A549 (cell line): ENCODE measurements at regions not wholly inside any gene's neighbourhood (a gene's known extent, or its start where the extent isn't known, plus 50 kb on each side); places are given as distances from the start of the nearest gene placed in this dataset.

Experiments
- ATAC-seq, 2 experiments: fragments of 200-7000 bp in 1 of 2; fragments of >200 bp in 1 of 2; cut with Nextera tagmentation in 1 of 2; cut with Tn5 transposase in 1 of 2; 3 replicates each; pipeline versions ENCODE4 v1.8.0 to v1.9.1; 2018 to 2020; ENCODE audit warnings: mild to moderate bottlenecking in 1 of 2, moderate library complexity in 1 of 2
- CTCF ChIA-PET: fragments of 300-600 bp; sonication (Branson Sonifier 250); formaldehyde crosslinking; extraction: SDS; loops from one replicate; lab custom pipeline; 2021; ENCODE audit warnings: antibody characterized with exemption, inconsistent platforms; lab: Yijun Ruan, JAX
- POLR2A ChIA-PET: fragments of 350-600 bp; formaldehyde crosslinking; extraction: SDS; loops from one replicate; lab custom pipeline; 2021; ENCODE audit warnings: antibody characterized with exemption, inconsistent platforms; lab: Yijun Ruan, JAX
- DNase-seq, 2 experiments: peaks; one replicate each; pipeline versions ENCODE4 v3.0.0 to v3.0.0-alpha.2; 2011 to 2016; ENCODE audit warnings: low read depth in 1 of 2, low spot score in 1 of 2
- FAIRE-seq: peaks from 2 replicates; lab custom pipeline; 2011; peaks lifted over from hg19 to GRCh38; lab: Jason Lieb, UNC
- H3K27ac ChIP-seq, 2 experiments: fragments of >200 bp; sonication (Bioruptor Twin); formaldehyde crosslinking; 3 replicates each; pipeline ENCODE4 v1.5.1; 2016 to 2017
- H3K4me1 ChIP-seq: fragments of >200 bp; sonication (Bioruptor Twin); formaldehyde crosslinking; 3 replicates; pipeline ENCODE4 v1.6.1; 2016
- H3K4me2 ChIP-seq: fragments of >200 bp; sonication (Bioruptor Twin); formaldehyde crosslinking; 3 replicates; pipeline ENCODE4 v1.6.1; 2016
- H3K4me3 ChIP-seq: fragments of >200 bp; sonication (Bioruptor Twin); formaldehyde crosslinking; 3 replicates; pipeline ENCODE4 v1.5.1; 2016
- H3K9me3 ChIP-seq: fragments of >200 bp; sonication (Bioruptor Twin); formaldehyde crosslinking; 3 replicates; pipeline ENCODE4 v1.6.1; 2016
- ATOH8 ChIP-seq: fragments of 250-450 bp; sonication (Bioruptor Pico); IDR thresholded peaks from 2 replicates; pipeline ENCODE4 v1.5.0; 2020; ENCODE audit warnings: low read depth, mild to moderate bottlenecking, moderate library complexity
- BHLHE40 ChIP-seq: IDR thresholded peaks from 2 replicates; pipeline ENCODE4 v1.6.1; 2012; ENCODE audit warnings: low read depth, low read length, inconsistent platforms
- CEBPB ChIP-seq, 2 experiments: fragments of >200 bp in 1 of 2; sonication (Bioruptor Twin) in 1 of 2; formaldehyde crosslinking in 1 of 2; IDR thresholded peaks; 2 replicates each; pipeline ENCODE4 v1.6.1; 2012 to 2016
- CHD2 ChIP-seq: fragments of 150-350 bp; IDR thresholded peaks from 2 replicates; pipeline ENCODE4 v1.6.1; 2014; ENCODE audit warnings: low read length; ENCODE audit not compliant: partially characterized antibody
- CHD4 ChIP-seq: fragments of 200-600 bp; sonication (generic); IDR thresholded peaks from 2 replicates; pipeline ENCODE4 v1.6.1; 2016; ENCODE audit warnings: antibody characterized with exemption, mild to moderate bottlenecking, borderline replicate concordance
- E2F6 ChIP-seq: IDR thresholded peaks from 2 replicates; pipeline ENCODE4 v1.6.1; 2012; ENCODE audit warnings: low read depth, borderline replicate concordance
- EHMT2 ChIP-seq: fragments of 200-600 bp; sonication (generic); IDR thresholded peaks from 2 replicates; pipeline ENCODE4 v1.6.1; 2016; ENCODE audit warnings: antibody characterized with exemption, low read depth, mild to moderate bottlenecking, moderate library complexity
- EP300 ChIP-seq, 2 experiments: fragments of >200 bp; sonication (Bioruptor Twin); formaldehyde crosslinking; IDR thresholded peaks; 2 replicates in 1 of 2; 3 replicates in 1 of 2; pipeline ENCODE4 v1.6.1; 2016 to 2017
- FOSB ChIP-seq: fragments of 250-450 bp; sonication (Bioruptor Pico); IDR thresholded peaks from 2 replicates; pipeline ENCODE4 v1.5.0; 2020; ENCODE audit warnings: mild to moderate bottlenecking, moderate library complexity
- GATA3 ChIP-seq: IDR thresholded peaks from 2 replicates; pipeline ENCODE4 v1.6.1; 2012; ENCODE audit warnings: borderline replicate concordance
- HDAC2 ChIP-seq: fragments of 200-600 bp; sonication (generic); IDR thresholded peaks from 2 replicates; pipeline ENCODE4 v1.6.1; 2016
- HES2 ChIP-seq: fragments of >200 bp; sonication (Bioruptor Twin); formaldehyde crosslinking; IDR thresholded peaks from 2 replicates; pipeline ENCODE4 v1.6.1; 2016
- HEYL ChIP-seq: fragments of 250-450 bp; sonication (Bioruptor Pico); IDR thresholded peaks from 2 replicates; pipeline ENCODE4 v1.8.0; 2021; ENCODE audit warnings: mild to moderate bottlenecking, moderate library complexity
- JUN ChIP-seq, 2 experiments: fragments of >200 bp; sonication (Bioruptor Twin); formaldehyde crosslinking; IDR thresholded peaks; 2 replicates in 1 of 2; 3 replicates in 1 of 2; pipeline ENCODE4 v1.6.1; 2016 to 2017
- KDM5A ChIP-seq: fragments of 200-600 bp; sonication (generic); IDR thresholded peaks from 2 replicates; pipeline ENCODE4 v1.6.1; 2016; ENCODE audit warnings: antibody characterized with exemption, mild to moderate bottlenecking
- MAFK ChIP-seq: fragments of 450-650 bp; IDR thresholded peaks from 2 replicates; pipeline ENCODE4 v1.6.1; 2014; ENCODE audit not compliant: partially characterized antibody
- POLR2A ChIP-seq: IDR thresholded peaks from 2 replicates; pipeline ENCODE4 v1.6.1; 2012; ENCODE audit warnings: mild to moderate bottlenecking, low read length
- POLR2AphosphoS2 ChIP-seq: conservative IDR thresholded peaks from 2 replicates; pipeline ENCODE4 v1.6.1; 2012; ENCODE audit warnings: low read length, improper control_type of control experiment, inconsistent platforms
- RAD21 ChIP-seq, 2 experiments: fragments of >200 bp in 1 of 2; sonication (Bioruptor Twin) in 1 of 2; formaldehyde crosslinking in 1 of 2; IDR thresholded peaks in 1 of 2; conservative IDR thresholded peaks in 1 of 2; 2 replicates in 1 of 2; 3 replicates in 1 of 2; pipeline ENCODE4 v1.6.1; 2012 to 2018; ENCODE audit warnings: inconsistent platforms in 1 of 2
- RCOR1 ChIP-seq: fragments of 150-350 bp; IDR thresholded peaks from 2 replicates; pipeline ENCODE4 v1.6.1; 2014; ENCODE audit warnings: antibody characterized with exemption, low read length, low read depth
- SMC3 ChIP-seq: fragments of >200 bp; sonication (Bioruptor Twin); formaldehyde crosslinking; IDR thresholded peaks from 3 replicates; pipeline ENCODE4 v1.6.1; 2018; ENCODE audit warnings: inconsistent platforms
- TP53 ChIP-seq: fragments of 250-450 bp; sonication (Bioruptor Pico); IDR thresholded peaks from 2 replicates; pipeline ENCODE4 v1.5.0; 2021; ENCODE audit warnings: mild to moderate bottlenecking, moderate library complexity
- ZC3H11A ChIP-seq: fragments of 450-650 bp; IDR thresholded peaks from 2 replicates; pipeline ENCODE4 v1.6.1; 2014; ENCODE audit warnings: antibody characterized with exemption, mild to moderate bottlenecking
- ZSCAN20 ChIP-seq: fragments of 250-450 bp; sonication (Bioruptor Pico); IDR thresholded peaks from 2 replicates; pipeline ENCODE4 v1.8.0; 2022; ENCODE audit warnings: mild to moderate bottlenecking, moderate library complexity
- WGBS: methylation state at CpG from one replicate; pipeline ENCODE4 v1.1.6; 2017; ENCODE audit errors: missing lambda C conversion rate; 5-methylcytosine and 5-hydroxymethylcytosine counted together
- TF ChIP-seq, protein P1 (sequence below): fragments of 450-650 bp; IDR thresholded peaks from 2 replicates; pipeline ENCODE4 v1.6.1; 2014; ENCODE audit warnings: antibody characterized with exemption
- TF ChIP-seq, protein P2 (sequence below): IDR thresholded peaks from 2 replicates; pipeline ENCODE4 v1.6.1; 2012
- TF ChIP-seq, protein P3 (sequence below): fragments of 150-350 bp; IDR thresholded peaks from 2 replicates; pipeline ENCODE4 v1.6.1; 2014; ENCODE audit warnings: low read depth, mild to moderate bottlenecking, low read length

DNA sequence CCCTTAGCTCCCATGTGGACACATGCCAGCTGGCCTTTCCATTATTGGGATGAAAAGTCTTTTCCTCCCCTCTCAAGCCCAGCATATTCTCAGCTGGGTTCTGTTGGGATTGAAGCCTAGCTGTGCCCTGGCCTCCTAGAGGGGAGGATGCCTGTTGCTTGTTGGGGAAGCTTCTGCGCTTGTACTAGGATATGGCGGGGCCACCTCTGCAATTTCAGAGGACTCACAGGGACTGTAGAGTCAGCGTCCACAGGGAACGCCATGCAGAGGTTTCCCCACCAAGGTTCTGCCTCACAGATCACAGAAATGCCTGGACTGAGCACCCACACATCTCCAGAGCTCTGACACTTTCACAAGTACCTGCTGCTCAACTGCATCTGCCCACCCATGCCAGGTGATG lies 288.7 kb upstream of the FOXQ1 start:
- H3K27ac ChIP-seq = no peak overlapping the region

DNA sequence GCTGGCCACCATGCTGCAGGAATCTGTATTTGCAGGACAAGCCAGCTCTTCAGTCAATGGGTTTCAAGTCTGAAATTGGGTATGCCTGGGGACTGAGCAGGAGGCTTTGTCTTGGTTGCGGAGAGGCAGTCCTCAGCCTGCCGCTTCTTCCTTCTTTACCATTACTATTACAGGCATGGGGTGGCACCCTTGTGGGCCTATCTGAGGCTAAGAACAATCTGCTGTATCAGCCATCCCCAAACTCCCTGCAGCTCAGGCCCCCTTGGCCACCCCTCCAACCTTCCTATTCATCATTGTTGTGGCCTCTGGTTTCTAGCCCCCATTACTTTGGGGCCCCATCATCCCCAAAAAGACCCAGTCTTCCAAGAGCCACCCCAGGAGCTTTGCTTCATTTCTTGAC lies 289.2 kb upstream of the FOXQ1 start:
- no peak for TF ChIP-seq BHLHE40
- TF ChIP-seq, protein P1, sequence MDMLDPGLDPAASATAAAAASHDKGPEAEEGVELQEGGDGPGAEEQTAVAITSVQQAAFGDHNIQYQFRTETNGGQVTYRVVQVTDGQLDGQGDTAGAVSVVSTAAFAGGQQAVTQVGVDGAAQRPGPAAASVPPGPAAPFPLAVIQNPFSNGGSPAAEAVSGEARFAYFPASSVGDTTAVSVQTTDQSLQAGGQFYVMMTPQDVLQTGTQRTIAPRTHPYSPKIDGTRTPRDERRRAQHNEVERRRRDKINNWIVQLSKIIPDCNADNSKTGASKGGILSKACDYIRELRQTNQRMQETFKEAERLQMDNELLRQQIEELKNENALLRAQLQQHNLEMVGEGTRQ = no peak
- TF ChIP-seq ZC3H11A = no peak
- TF ChIP-seq, protein P2, sequence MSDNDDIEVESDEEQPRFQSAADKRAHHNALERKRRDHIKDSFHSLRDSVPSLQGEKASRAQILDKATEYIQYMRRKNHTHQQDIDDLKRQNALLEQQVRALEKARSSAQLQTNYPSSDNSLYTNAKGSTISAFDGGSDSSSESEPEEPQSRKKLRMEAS = no peak
- no peak for TF ChIP-seq EP300 (IDR thresholded peaks at IDR 0.05)
- TF ChIP-seq, all 56 proteins: peak for 0
- Histone ChIP-seq H3K4me1 (peaks cover 28% of the 10 kb centered on the region), H3K4me2 (no peak overlapping the region), H3K27ac (no peak overlapping the region), H3K9me3 (no peaks in the 10 kb centered on the region), H3K4me3 (no peak overlapping the region)
- ChIA-PET POLR2A (no interaction called here), CTCF (interaction anchor here (1.5 kb wide), 1 partner anchor 313 kb away, joined by 3 read pairs; no protein-coding TSS in a partner anchor)
- 92% methylated on average over 2 of the region's 2 CpGs for WGBS
- ATAC-seq = no peak
- FAIRE-seq = no peak
- no peak for DNase-seq

More for the DNA sequence above, 288.7 kb upstream of the FOXQ1 start:
- ATAC-seq = no peak
- 89% methylated on average over 4 of the region's 4 CpGs for WGBS
- no peak for FAIRE-seq
- Histone ChIP-seq H3K9me3 (no peaks in the 10 kb centered on the region), H3K4me1 (peaks cover 31% of the 10 kb centered on the region), H3K4me3 (no peak overlapping the region), H3K4me2 (no peak overlapping the region)
- TF ChIP-seq EHMT2 (no peak), SMC3 (no peak), CEBPB (IDR thresholded peaks at IDR 0.05) (no peak), MAFK (no peak), ZSCAN20 (CRISPR knock-in tag) (no peak), TP53 (CRISPR knock-in tag) (no peak), HES2 (no peak), GATA3 (no peak), KDM5A (no peak)
- TF ChIP-seq, protein P3, sequence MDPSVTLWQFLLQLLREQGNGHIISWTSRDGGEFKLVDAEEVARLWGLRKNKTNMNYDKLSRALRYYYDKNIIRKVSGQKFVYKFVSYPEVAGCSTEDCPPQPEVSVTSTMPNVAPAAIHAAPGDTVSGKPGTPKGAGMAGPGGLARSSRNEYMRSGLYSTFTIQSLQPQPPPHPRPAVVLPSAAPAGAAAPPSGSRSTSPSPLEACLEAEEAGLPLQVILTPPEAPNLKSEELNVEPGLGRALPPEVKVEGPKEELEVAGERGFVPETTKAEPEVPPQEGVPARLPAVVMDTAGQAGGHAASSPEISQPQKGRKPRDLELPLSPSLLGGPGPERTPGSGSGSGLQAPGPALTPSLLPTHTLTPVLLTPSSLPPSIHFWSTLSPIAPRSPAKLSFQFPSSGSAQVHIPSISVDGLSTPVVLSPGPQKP = no peak
- DNase-seq = no peak
- ChIA-PET CTCF (interaction anchor here (1.5 kb wide), 1 partner anchor 313 kb away, joined by 3 read pairs; no protein-coding TSS in a partner anchor), POLR2A (no interaction called here)

- Histone ChIP-seq H3K27ac (no peak overlapping the region), H3K4me2 (no peak overlapping the region), H3K4me3 (no peak overlapping the region), H3K4me1 (peaks cover 18% of the 10 kb centered on the region), H3K9me3 (no peaks in the 10 kb centered on the region)
- TF ChIP-seq POLR2A (no peak), HEYL (CRISPR knock-in tag) (no peak), JUN (IDR thresholded peaks at IDR 0.05) (no peak), BHLHE40 (no peak), MAFK (no peak), RCOR1 (no peak), E2F6 (no peak), HDAC2 (no peak), FOSB (CRISPR knock-in tag) (no peak), RAD21 (conservative IDR thresholded peaks at IDR 0.05 in 1 of 2, IDR thresholded peaks at IDR 0.05 in 1 of 2) (no peak), CHD2 (no peak), SMC3 (no peak), ATOH8 (CRISPR knock-in tag) (no peak), CHD4 (no peak), POLR2AphosphoS2 (no peak), HES2 (no peak)
- TF ChIP-seq, protein P1 = no peak
- CTCF ChIA-PET = interaction anchor here (1.0 to 1.3 kb wide), 2 partner anchors 79 to 291 kb away, joined by 3 read pairs; partner anchors contain the start of gene FOXQ1
- POLR2A ChIA-PET = no interaction called here
- 0% methylated on average over 1 of the region's 2 CpGs for WGBS
- FAIRE-seq (no peak), ATAC-seq (no peak), DNase-seq (no peak)
Observed at GRCh38 chr6:1020837-1021236, 291.1 kb upstream of the FOXQ1 start.
